Ovary (tissue), 3 donors: ENCODE measurements at regions not wholly inside any gene's neighbourhood (a gene's known extent, or its start where the extent isn't known, plus 50 kb on each side); places are given as distances from the start of the nearest gene placed in this dataset.

ENCODE experiments used
- POLR2A ChIP-seq: fragments of 450-650 bp; IDR thresholded peaks from one replicate; pipeline ENCODE4 v1.6.1; 2017; ENCODE audit warnings: antibody characterized with exemption, mild to moderate bottlenecking, moderate library complexity
- TF ChIP-seq, protein P1 (sequence below), 3 donors: fragments of 450-650 bp in 2 of 3; fragments of 200-600 bp in 1 of 3; IDR thresholded peaks; one replicate each; pipeline versions ENCODE4 v1.5.1 to v1.8.0; 2016 to 2022; ENCODE audit warnings: antibody characterized with exemption in 3 of 3, mild to moderate bottlenecking in 1 of 3
- donor health status: DM: no; HTN: no; CAD: no.

DNA sequence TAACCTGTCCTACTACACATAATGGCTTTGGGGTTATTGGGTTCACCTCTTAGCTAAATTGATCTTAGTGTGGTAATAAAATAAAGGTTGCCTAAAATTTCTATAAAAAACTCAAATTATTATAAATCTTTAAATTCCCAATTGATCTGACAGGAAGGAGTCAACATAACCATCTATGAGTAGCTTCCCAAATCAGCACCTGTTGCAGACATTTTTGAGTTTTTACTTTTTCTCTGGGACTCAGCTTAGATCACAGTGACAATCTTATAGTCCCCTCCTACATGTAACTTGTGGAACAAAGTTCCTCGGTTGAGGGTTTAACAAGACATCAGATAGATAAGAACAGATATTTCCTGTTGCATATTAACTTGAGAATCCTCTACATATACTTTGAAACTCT, 601.0 kb downstream of the TUSC7 start:
- no peak for TF ChIP-seq POLR2A
- TF ChIP-seq, protein P1, sequence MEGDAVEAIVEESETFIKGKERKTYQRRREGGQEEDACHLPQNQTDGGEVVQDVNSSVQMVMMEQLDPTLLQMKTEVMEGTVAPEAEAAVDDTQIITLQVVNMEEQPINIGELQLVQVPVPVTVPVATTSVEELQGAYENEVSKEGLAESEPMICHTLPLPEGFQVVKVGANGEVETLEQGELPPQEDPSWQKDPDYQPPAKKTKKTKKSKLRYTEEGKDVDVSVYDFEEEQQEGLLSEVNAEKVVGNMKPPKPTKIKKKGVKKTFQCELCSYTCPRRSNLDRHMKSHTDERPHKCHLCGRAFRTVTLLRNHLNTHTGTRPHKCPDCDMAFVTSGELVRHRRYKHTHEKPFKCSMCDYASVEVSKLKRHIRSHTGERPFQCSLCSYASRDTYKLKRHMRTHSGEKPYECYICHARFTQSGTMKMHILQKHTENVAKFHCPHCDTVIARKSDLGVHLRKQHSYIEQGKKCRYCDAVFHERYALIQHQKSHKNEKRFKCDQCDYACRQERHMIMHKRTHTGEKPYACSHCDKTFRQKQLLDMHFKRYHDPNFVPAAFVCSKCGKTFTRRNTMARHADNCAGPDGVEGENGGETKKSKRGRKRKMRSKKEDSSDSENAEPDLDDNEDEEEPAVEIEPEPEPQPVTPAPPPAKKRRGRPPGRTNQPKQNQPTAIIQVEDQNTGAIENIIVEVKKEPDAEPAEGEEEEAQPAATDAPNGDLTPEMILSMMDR (IDR thresholded peaks at IDR 0.05), result no peak
